ENCODE measurements at regions not wholly inside any gene's neighbourhood (a gene's known extent, or its start where the extent isn't known, plus 50 kb on each side); places are given as distances from the start of the nearest gene placed in this dataset.

DNA sequence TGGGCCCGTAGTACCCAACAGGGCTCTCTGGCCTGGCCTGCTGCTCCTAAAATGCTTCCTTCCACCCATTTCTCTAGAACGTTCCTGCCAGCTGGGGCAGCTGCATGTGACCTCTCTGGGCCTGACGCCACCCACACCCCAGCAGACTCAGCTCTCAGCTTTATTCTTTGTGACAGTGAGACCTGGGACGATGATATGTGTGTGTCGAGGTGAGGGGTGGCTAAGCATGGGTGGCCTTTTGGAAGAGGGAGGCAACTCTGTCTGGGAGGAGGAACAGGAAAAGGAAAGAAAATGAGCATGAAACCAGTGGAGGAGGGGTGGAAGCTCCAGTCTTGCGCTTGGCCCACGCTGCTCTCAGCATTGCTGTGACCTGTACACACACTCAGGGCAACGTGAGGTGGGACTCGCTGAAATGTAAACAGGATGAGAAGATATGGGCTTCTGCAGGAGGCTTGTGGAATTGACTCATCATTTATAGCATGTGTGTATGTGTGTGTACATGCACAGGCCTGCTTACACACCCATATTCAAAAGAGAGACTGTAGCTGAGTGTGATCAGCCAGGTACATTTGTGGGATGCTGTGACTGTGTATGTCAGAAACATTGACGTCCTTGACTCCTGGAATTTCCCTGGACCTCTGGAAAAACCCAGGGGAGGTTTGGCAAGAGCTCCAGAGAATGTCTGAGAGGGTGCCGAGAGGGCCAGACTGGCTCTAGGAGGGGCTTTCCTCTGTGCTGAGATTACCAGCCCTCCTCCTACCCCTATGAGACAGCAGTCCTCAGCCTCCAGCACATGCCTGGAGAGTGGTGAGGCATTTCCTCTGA lies 137.9 kb downstream of the PJA1 start:
- TF ChIP-seq, protein P1, sequence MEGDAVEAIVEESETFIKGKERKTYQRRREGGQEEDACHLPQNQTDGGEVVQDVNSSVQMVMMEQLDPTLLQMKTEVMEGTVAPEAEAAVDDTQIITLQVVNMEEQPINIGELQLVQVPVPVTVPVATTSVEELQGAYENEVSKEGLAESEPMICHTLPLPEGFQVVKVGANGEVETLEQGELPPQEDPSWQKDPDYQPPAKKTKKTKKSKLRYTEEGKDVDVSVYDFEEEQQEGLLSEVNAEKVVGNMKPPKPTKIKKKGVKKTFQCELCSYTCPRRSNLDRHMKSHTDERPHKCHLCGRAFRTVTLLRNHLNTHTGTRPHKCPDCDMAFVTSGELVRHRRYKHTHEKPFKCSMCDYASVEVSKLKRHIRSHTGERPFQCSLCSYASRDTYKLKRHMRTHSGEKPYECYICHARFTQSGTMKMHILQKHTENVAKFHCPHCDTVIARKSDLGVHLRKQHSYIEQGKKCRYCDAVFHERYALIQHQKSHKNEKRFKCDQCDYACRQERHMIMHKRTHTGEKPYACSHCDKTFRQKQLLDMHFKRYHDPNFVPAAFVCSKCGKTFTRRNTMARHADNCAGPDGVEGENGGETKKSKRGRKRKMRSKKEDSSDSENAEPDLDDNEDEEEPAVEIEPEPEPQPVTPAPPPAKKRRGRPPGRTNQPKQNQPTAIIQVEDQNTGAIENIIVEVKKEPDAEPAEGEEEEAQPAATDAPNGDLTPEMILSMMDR (IDR thresholded peaks at IDR 0.05) = no peak
- TF ChIP-seq EP300 (IDR thresholded peaks at IDR 0.05) (no peak), POLR2AphosphoS5 (IDR thresholded peaks at IDR 0.05) (peak in 2 of 3 donors; percentile 30 to 52), POLR2A (IDR thresholded peaks at IDR 0.05) (no peak)

Measured in stomach (tissue), 4 donors.